GM12878 (cell line): ENCODE measurements at regions not wholly inside any gene's neighbourhood (a gene's known extent, or its start where the extent isn't known, plus 50 kb on each side); places are given as distances from the start of the nearest gene placed in this dataset.

Experiments
- ATAC-seq: fragments of 200-7000 bp; cut with Tn5 transposase; 3 replicates; pipeline ENCODE4 v1.9.1; 2020; ENCODE audit warnings: mild to moderate bottlenecking, moderate library complexity
- BruUV-seq: library from RNA; stranded (reverse); fragments of 400-500 nt; replicated peaks from 2 replicates; lab custom pipeline; 2021; lab: Mats Ljungman, UMichigan
- CTCF ChIA-PET: fragments of 300-600 bp; sonication (Branson Sonifier 250); formaldehyde crosslinking; extraction: SDS; loops from one replicate; lab custom pipeline; 2021; ENCODE audit warnings: inconsistent platforms; lab: Yijun Ruan, JAX
- POLR2A ChIA-PET: fragments of 350-600 bp; formaldehyde crosslinking; extraction: SDS; loops from one replicate; lab custom pipeline; 2021; ENCODE audit warnings: inconsistent platforms; lab: Charles Lee
- RAD21 ChIA-PET: fragments of 300-600 bp; sonication (Branson Sonifier 250); formaldehyde crosslinking; loops from one replicate; lab custom pipeline; 2023; ENCODE audit warnings: antibody characterized with exemption; ENCODE audit not compliant: unreplicated experiment; lab: Charles Lee
- SMC1A ChIA-PET: fragments of 300-600 bp; sonication (Branson Sonifier 250); formaldehyde crosslinking; loops from one replicate; lab custom pipeline; 2023; ENCODE audit not compliant: unreplicated experiment, uncharacterized antibody; lab: Charles Lee
- DNase-seq: peaks from one replicate; pipeline ENCODE4 v3.0.0-alpha.2; 2011; ENCODE audit warnings: low read depth, low spot score
- FAIRE-seq: peaks from 3 replicates; lab custom pipeline; 2011; peaks lifted over from hg19 to GRCh38; lab: Jason Lieb, UNC
- H2AFZ ChIP-seq: 2 replicates; pipeline ENCODE4 v1.6.0; 2011; ENCODE audit warnings: low read depth, low read length, control low read depth; ENCODE audit not compliant: control insufficient read depth
- H3K27ac ChIP-seq: 2 replicates; pipeline ENCODE4 v1.5.1; 2011; ENCODE audit warnings: control low read depth; ENCODE audit not compliant: control insufficient read depth, insufficient read depth
- H3K27me3 ChIP-seq, 2 experiments: replicated peaks in 1 of 2; 2 replicates each; pipeline versions ENCODE4 v1.6.0 to v1.6.1; 2011; ENCODE audit warnings: low read length in 1 of 2; ENCODE audit not compliant: control insufficient read depth in 2 of 2, insufficient read depth in 2 of 2
- H3K36me3 ChIP-seq, 2 experiments: 2 replicates each; pipeline ENCODE4 v1.5.1; 2011; ENCODE audit warnings: low read length in 1 of 2; ENCODE audit not compliant: control insufficient read depth in 2 of 2, insufficient read depth in 2 of 2
- H3K4me1 ChIP-seq: 2 replicates; pipeline ENCODE4 v1.6.1; 2011; ENCODE audit warnings: mild to moderate bottlenecking, low read length, moderate library complexity, mixed read lengths; ENCODE audit not compliant: control insufficient read depth, insufficient read depth
- H3K4me2 ChIP-seq: 2 replicates; pipeline ENCODE4 v1.6.0; 2011; ENCODE audit warnings: control low read depth; ENCODE audit not compliant: control insufficient read depth, insufficient read depth
- H3K4me3 ChIP-seq: fragments of 200-600 bp; sonication (generic); 2 replicates; pipeline ENCODE4 v1.5.1; 2016
- H3K79me2 ChIP-seq: 2 replicates; pipeline ENCODE4 v1.6.0; 2011; ENCODE audit warnings: low read length; ENCODE audit not compliant: control insufficient read depth, insufficient read depth
- H3K9ac ChIP-seq: 2 replicates; pipeline ENCODE4 v1.8.0; 2011; ENCODE audit warnings: low read length, control low read depth, mixed read lengths; ENCODE audit not compliant: control insufficient read depth, insufficient read depth
- H3K9me3 ChIP-seq: replicated peaks from 3 replicates; pipeline ENCODE4 v1.5.1; 2011; ENCODE audit warnings: mild to moderate bottlenecking, low read length; ENCODE audit not compliant: control insufficient read depth, insufficient read depth
- H4K20me1 ChIP-seq: 2 replicates; pipeline ENCODE4 v1.6.0; 2011; ENCODE audit not compliant: control insufficient read depth, insufficient read depth
- ATF7 ChIP-seq: fragments of 450-650 bp; IDR thresholded peaks from 2 replicates; pipeline ENCODE4 v1.6.1; 2016; ENCODE audit warnings: low read depth, mild to moderate bottlenecking
- BACH1 ChIP-seq: fragments of 450-650 bp; IDR thresholded peaks from 2 replicates; pipeline ENCODE4 v1.6.1; 2017; ENCODE audit warnings: mild to moderate bottlenecking, borderline replicate concordance
- BMI1 ChIP-seq: fragments of 450-650 bp; IDR thresholded peaks from 2 replicates; pipeline ENCODE4 v1.6.1; 2016; ENCODE audit warnings: mild to moderate bottlenecking, moderate library complexity, borderline replicate concordance
- DPF2 ChIP-seq: fragments of 450-650 bp; IDR thresholded peaks from 2 replicates; pipeline ENCODE4 v1.6.1; 2017; ENCODE audit warnings: mild to moderate bottlenecking
- EP300 ChIP-seq, 2 experiments: fragments of 150-350 bp in 1 of 2; IDR thresholded peaks; 2 replicates each; pipeline ENCODE4 v1.6.1; 2011 to 2012; ENCODE audit warnings: low read depth in 2 of 2, low read length in 2 of 2, borderline replicate concordance in 1 of 2, improper control_type of control experiment in 1 of 2, inconsistent platforms in 1 of 2; ENCODE audit not compliant: control insufficient read depth in 1 of 2
- FOS ChIP-seq: IDR thresholded peaks from 3 replicates; pipeline ENCODE4 v1.6.1; 2011; ENCODE audit warnings: borderline replicate concordance; ENCODE audit not compliant: insufficient read length; ENCODE audit errors: extremely low read depth
- FOXM1 ChIP-seq: IDR thresholded peaks from 2 replicates; pipeline ENCODE4 v1.6.1; 2012; ENCODE audit warnings: low read depth, mild to moderate bottlenecking, inconsistent platforms, low read length, moderate library complexity
- HCFC1 ChIP-seq: fragments of 150-350 bp; IDR thresholded peaks from 2 replicates; pipeline ENCODE4 v1.6.1; 2014; ENCODE audit warnings: low read length
- LARP7 ChIP-seq: fragments of 450-650 bp; IDR thresholded peaks from 2 replicates; pipeline ENCODE4 v1.6.1; 2017; ENCODE audit warnings: mild to moderate bottlenecking
- SMAD1 ChIP-seq: fragments of 450-650 bp; IDR thresholded peaks from 2 replicates; pipeline ENCODE4 v1.6.1; 2018; ENCODE audit warnings: mild to moderate bottlenecking, low read depth; ENCODE audit not compliant: partially characterized antibody
- WGBS: methylation state at CpG from one replicate; pipeline ENCODE4 v1.1.6; 2016; ENCODE audit warnings: low lambda C conversion rate; ENCODE audit not compliant: insufficient replicate concordance, insufficient coverage; ENCODE audit errors: missing lambda C conversion rate; 5-methylcytosine and 5-hydroxymethylcytosine counted together
- in situ Hi-C: fragments of 300-500 bp; cut with MboI; formaldehyde crosslinking; loops from 9 replicates; pipeline ENCODE4 v1.14.3; 2018; ENCODE audit warnings: mixed read lengths
- intact Hi-C: fragments of 100-400 bp; cut with micrococcal nuclease; formaldehyde crosslinking; loops from one replicate; pipeline ENCODE4 v1.14.2; 2022; ENCODE audit not compliant: unreplicated experiment
- TF ChIP-seq, protein P1 (sequence below): fragments of 450-650 bp; formaldehyde crosslinking; IDR thresholded peaks from 2 replicates; pipeline ENCODE4 v1.4.0; 2022; ENCODE audit warnings: mild to moderate bottlenecking, moderate library complexity
- TF ChIP-seq, protein P2 (sequence below): IDR thresholded peaks from 2 replicates; pipeline ENCODE4 v1.6.1; 2011; ENCODE audit warnings: borderline replicate concordance, low read depth, mild to moderate bottlenecking, moderate library complexity, mixed read lengths, low read length; ENCODE audit not compliant: insufficient read depth; ENCODE audit errors: extremely low read length
- TF ChIP-seq, protein P3 (sequence below): fragments of 450-650 bp; formaldehyde crosslinking; IDR thresholded peaks from 2 replicates; pipeline ENCODE4 v1.5.0; 2022; ENCODE audit warnings: mild to moderate bottlenecking, missing genetic modification characterization

DNA sequence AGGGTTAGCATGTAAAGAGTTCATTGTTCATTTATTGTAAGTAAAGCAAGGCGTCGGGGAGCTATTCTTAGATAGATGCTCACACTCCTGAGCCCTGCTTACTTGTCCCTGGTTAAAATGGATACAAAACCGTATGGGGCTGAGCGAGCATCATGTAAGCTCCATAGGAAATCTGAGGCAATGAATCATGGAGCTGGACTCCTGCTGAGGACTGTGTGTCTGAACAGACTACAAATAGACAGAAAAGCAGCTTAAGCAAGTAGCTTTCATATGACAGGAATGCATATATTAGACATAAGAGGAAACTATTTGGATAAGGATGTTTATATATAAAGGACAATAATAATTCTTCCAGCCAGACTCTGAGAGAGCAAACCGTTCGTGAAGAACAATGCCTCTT is 604.9 kb upstream of the PTBP2 start (continued):
- TF ChIP-seq, protein P1, sequence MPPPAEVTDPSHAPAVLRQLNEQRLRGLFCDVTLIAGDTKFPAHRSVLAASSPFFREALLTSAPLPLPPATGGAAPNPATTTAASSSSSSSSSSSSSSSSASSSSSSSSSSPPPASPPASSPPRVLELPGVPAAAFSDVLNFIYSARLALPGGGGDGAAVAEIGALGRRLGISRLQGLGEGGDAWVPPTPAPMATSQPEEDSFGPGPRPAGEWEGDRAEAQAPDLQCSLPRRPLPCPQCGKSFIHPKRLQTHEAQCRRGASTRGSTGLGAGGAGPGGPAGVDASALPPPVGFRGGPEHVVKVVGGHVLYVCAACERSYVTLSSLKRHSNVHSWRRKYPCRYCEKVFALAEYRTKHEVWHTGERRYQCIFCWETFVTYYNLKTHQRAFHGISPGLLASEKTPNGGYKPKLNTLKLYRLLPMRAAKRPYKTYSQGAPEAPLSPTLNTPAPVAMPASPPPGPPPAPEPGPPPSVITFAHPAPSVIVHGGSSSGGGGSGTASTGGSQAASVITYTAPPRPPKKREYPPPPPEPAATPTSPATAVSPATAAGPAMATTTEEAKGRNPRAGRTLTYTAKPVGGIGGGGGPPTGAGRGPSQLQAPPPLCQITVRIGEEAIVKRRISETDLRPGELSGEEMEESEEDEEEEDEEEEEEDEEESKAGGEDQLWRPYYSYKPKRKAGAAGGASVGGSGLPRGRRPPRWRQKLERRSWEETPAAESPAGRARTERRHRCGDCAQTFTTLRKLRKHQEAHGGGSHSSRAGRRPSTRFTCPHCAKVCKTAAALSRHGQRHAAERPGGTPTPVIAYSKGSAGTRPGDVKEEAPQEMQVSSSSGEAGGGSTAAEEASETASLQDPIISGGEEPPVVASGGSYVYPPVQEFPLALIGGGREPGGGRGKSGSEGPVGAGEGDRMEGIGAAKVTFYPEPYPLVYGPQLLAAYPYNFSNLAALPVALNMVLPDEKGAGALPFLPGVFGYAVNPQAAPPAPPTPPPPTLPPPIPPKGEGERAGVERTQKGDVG (CRISPR knock-in tag), result no peak
- TF ChIP-seq, protein P2, sequence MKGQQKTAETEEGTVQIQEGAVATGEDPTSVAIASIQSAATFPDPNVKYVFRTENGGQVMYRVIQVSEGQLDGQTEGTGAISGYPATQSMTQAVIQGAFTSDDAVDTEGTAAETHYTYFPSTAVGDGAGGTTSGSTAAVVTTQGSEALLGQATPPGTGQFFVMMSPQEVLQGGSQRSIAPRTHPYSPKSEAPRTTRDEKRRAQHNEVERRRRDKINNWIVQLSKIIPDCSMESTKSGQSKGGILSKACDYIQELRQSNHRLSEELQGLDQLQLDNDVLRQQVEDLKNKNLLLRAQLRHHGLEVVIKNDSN, result no peak
- TF ChIP-seq EP300 (IDR thresholded peaks at IDR 0.05; ENCODE audit: borderline replicate concordance in 1 of 2, control insufficient read depth in 1 of 2, low read depth in 2 of 2, low read length in 2 of 2), result no peak
- no peak for TF ChIP-seq BMI1
- no peak for TF ChIP-seq HCFC1
- no peak for TF ChIP-seq FOS
- TF ChIP-seq, all 136 proteins: peak for 0

DNA sequence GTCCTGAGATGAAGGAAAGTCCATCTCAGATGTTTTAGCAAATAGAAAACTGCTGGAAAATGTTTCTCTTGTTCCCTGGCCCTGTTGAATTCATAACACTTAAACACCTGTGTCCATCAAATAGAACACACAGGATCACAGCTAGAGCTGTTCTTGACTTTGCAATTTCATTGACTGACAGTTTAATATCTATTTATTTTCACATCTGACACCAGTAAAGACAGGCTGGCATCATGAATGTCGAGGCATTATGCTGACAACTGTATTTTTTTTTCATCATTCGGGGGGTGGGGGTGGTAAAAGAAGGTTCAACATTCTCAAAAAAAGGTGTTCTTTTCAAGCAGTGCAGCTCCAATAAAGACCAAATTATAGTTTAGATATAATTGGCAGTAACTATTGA is 591.2 kb upstream of the PTBP2 start:
- in situ Hi-C loops (no loop called here), intact Hi-C loops (no loop called here)
- no peak overlapping the region for H3K4me3 ChIP-seq
- H3K9ac ChIP-seq, result no peak overlapping the region
- WGBS, result 0% methylated on average over 2 of the region's 2 CpGs
- no peaks in the 10 kb centered on the region for H3K79me2 ChIP-seq
- DNase-seq (no peak), FAIRE-seq (no peak), ATAC-seq (no peak)
- CTCF ChIA-PET, result no interaction called here
- no peaks in the 10 kb centered on the region for H4K20me1 ChIP-seq
- H3K27ac ChIP-seq, result no peak overlapping the region
- no peaks in the 10 kb centered on the region for H3K9me3 ChIP-seq
- H3K36me3 ChIP-seq, result no peaks in the 10 kb centered on the region
- H3K4me1 ChIP-seq, result no peaks in the 10 kb centered on the region
- SMC1A ChIA-PET, result no interaction called here
- no peak overlapping the region for H3K4me2 ChIP-seq
- RAD21 ChIA-PET, result no interaction called here
- H2AFZ ChIP-seq, result no peak overlapping the region
- POLR2A ChIA-PET, result no interaction called here
- H3K27me3 ChIP-seq, result no peaks in the 10 kb centered on the region
- no TSS peak for BruUV-seq
- no peak for TF ChIP-seq LARP7
- no peak for TF ChIP-seq DPF2
- no peak for TF ChIP-seq BACH1
- TF ChIP-seq, protein P3, sequence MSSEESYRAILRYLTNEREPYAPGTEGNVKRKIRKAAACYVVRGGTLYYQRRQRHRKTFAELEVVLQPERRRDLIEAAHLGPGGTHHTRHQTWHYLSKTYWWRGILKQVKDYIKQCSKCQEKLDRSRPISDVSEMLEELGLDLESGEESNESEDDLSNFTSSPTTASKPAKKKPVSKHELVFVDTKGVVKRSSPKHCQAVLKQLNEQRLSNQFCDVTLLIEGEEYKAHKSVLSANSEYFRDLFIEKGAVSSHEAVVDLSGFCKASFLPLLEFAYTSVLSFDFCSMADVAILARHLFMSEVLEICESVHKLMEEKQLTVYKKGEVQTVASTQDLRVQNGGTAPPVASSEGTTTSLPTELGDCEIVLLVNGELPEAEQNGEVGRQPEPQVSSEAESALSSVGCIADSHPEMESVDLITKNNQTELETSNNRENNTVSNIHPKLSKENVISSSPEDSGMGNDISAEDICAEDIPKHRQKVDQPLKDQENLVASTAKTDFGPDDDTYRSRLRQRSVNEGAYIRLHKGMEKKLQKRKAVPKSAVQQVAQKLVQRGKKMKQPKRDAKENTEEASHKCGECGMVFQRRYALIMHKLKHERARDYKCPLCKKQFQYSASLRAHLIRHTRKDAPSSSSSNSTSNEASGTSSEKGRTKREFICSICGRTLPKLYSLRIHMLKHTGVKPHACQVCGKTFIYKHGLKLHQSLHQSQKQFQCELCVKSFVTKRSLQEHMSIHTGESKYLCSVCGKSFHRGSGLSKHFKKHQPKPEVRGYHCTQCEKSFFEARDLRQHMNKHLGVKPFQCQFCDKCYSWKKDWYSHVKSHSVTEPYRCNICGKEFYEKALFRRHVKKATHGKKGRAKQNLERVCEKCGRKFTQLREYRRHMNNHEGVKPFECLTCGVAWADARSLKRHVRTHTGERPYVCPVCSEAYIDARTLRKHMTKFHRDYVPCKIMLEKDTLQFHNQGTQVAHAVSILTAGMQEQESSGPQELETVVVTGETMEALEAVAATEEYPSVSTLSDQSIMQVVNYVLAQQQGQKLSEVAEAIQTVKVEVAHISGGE (CRISPR knock-in tag), result no peak
- TF ChIP-seq ATF7, result no peak
- no peak for TF ChIP-seq SMAD1
- no peak for TF ChIP-seq FOXM1
